HCT116 (cell line): ENCODE measurements at regions not wholly inside any gene's neighbourhood (a gene's known extent, or its start where the extent isn't known, plus 50 kb on each side); places are given as distances from the start of the nearest gene placed in this dataset.

Experiments used
- ATAC-seq: fragments of 200-7000 bp; cut with Tn5 transposase; 2 replicates; pipeline ENCODE4 v1.9.1; 2020; ENCODE audit warnings: mild to moderate bottlenecking, moderate library complexity
- BruUV-seq: library from RNA; stranded (reverse); fragments of 400-500 nt; replicated peaks from 2 replicates; lab custom pipeline; 2021; lab: Mats Ljungman, UMichigan
- CTCF ChIA-PET: fragments of 300-600 bp; sonication (Branson Sonifier 250); formaldehyde crosslinking; loops from one replicate; lab custom pipeline; 2021; ENCODE audit warnings: antibody characterized with exemption; lab: Charles Lee
- POLR2A ChIA-PET: fragments of 300-600, 350-600 bp; sonication (Branson Sonifier 250); formaldehyde crosslinking; loops from one replicate; lab custom pipeline; 2021; ENCODE audit warnings: antibody characterized with exemption; lab: Charles Lee
- RAD21 ChIA-PET, 2 experiments: fragments of 300-600 bp; sonication (Branson Sonifier 250); formaldehyde crosslinking; loops; one replicate each; lab custom pipeline; 2023; ENCODE audit warnings: low total read pairs in 2 of 2; ENCODE audit not compliant: uncharacterized antibody in 2 of 2, unreplicated experiment in 2 of 2, low non-redundant PET in 1 of 2; lab: Charles Lee
- DNase-seq: peaks from one replicate; pipeline ENCODE4 v3.0.0-alpha.2; 2010; ENCODE audit warnings: low read depth, low spot score
- H2AFZ ChIP-seq: fragments of 200-600 bp; shearing (Covaris generic), sonication (generic); 2 replicates; pipeline ENCODE4 v1.6.1; 2017; ENCODE audit warnings: low read depth, mixed run types, mixed read lengths, antibody characterized with exemption, low read length; ENCODE audit not compliant: poor library complexity, severe bottlenecking
- H3K27ac ChIP-seq: 2 replicates; pipeline ENCODE4 v1.5.1; 2012; ENCODE audit warnings: low read depth, low read length
- H3K27me3 ChIP-seq: fragments of 200-600 bp; sonication (generic); 2 replicates; pipeline ENCODE4 v1.6.1; 2016; ENCODE audit warnings: mixed run types, low read length, mixed read lengths; ENCODE audit not compliant: insufficient read depth
- H3K36me3 ChIP-seq, 2 experiments: fragments of 200-500 bp in 1 of 2; fragments of 200-600 bp in 1 of 2; sonication (Bioruptor generic) in 1 of 2; sonication (generic) in 1 of 2; 2 replicates each; pipeline versions ENCODE4 v1.5.1 to v1.6.1; 2014 to 2016; ENCODE audit warnings: low read length in 2 of 2, inconsistent platforms in 1 of 2, mixed read lengths in 1 of 2, mixed run types in 1 of 2; ENCODE audit not compliant: insufficient read depth in 2 of 2, control insufficient read depth in 1 of 2
- H3K4me1 ChIP-seq, 2 experiments: fragments of 200-600 bp in 1 of 2; sonication (generic) in 1 of 2; 2 replicates each; pipeline versions ENCODE4 v1.5.1 to v1.6.1; 2012 to 2017; ENCODE audit warnings: low read length in 2 of 2, inconsistent platforms in 1 of 2, mild to moderate bottlenecking in 1 of 2, mixed read lengths in 1 of 2, mixed run types in 1 of 2, moderate library complexity in 1 of 2; ENCODE audit not compliant: insufficient read depth in 2 of 2, control insufficient read depth in 1 of 2
- H3K4me2 ChIP-seq: fragments of 200-600 bp; sonication (generic); 2 replicates; pipeline ENCODE4 v1.6.1; 2017; ENCODE audit warnings: mixed run types, low read length, mixed read lengths
- H3K4me3 ChIP-seq, 2 experiments: fragments of 200-600 bp in 1 of 2; sonication (generic) in 1 of 2; replicated peaks in 1 of 2; 2 replicates each; pipeline ENCODE4 v1.5.1; 2011 to 2016; ENCODE audit warnings: low read length in 2 of 2, control low read depth in 1 of 2, low read depth in 1 of 2, mild to moderate bottlenecking in 1 of 2, mixed read lengths in 1 of 2, mixed run types in 1 of 2
- H3K79me2 ChIP-seq: fragments of 200-600 bp; sonication (generic); 2 replicates; pipeline ENCODE4 v1.6.1; 2017; ENCODE audit warnings: mild to moderate bottlenecking, mixed run types, low read length, moderate library complexity, mixed read lengths; ENCODE audit not compliant: insufficient read depth
- H3K9ac ChIP-seq: fragments of 200-600 bp; sonication (generic); 2 replicates; pipeline ENCODE4 v1.6.1; 2016; ENCODE audit warnings: low read length, mixed read lengths
- H3K9me2 ChIP-seq: fragments of 200-600 bp; sonication (generic), shearing (Covaris generic); 2 replicates; pipeline ENCODE4 v1.6.1; 2017; ENCODE audit warnings: mixed run types, mild to moderate bottlenecking, moderate library complexity; ENCODE audit not compliant: insufficient read depth
- H3K9me3 ChIP-seq, 2 experiments: fragments of 200-500 bp in 1 of 2; fragments of 200-600 bp in 1 of 2; sonication (Bioruptor generic) in 1 of 2; sonication (generic) in 1 of 2; 2 replicates each; pipeline ENCODE4 v1.6.1; 2014 to 2017; ENCODE audit warnings: low read length in 2 of 2, mixed read lengths in 2 of 2, inconsistent platforms in 1 of 2, low read depth in 1 of 2, mild to moderate bottlenecking in 1 of 2, mixed run types in 1 of 2, moderate library complexity in 1 of 2; ENCODE audit not compliant: control insufficient read depth in 1 of 2, insufficient read depth in 1 of 2
- H4K20me1 ChIP-seq: fragments of 200-600 bp; sonication (generic), shearing (Covaris generic); 2 replicates; pipeline ENCODE4 v1.6.1; 2017; ENCODE audit warnings: mixed run types, mild to moderate bottlenecking, moderate library complexity; ENCODE audit not compliant: insufficient read depth
- CEBPB ChIP-seq: IDR thresholded peaks from 2 replicates; pipeline ENCODE4 v1.6.1; 2012; ENCODE audit warnings: low read depth
- EGR1 ChIP-seq: IDR thresholded peaks from 2 replicates; pipeline ENCODE4 v1.6.1; 2012; ENCODE audit warnings: low read depth
- EZH2 ChIP-seq: fragments of 200-600 bp; sonication (generic); IDR thresholded peaks from 2 replicates; pipeline ENCODE4 v1.6.1; 2017; ENCODE audit warnings: antibody characterized with exemption, mixed run types
- EZH2phosphoT487 ChIP-seq: fragments of 200-600 bp; IDR thresholded peaks from 2 replicates; pipeline ENCODE4 v1.6.1; 2018; ENCODE audit warnings: antibody characterized with exemption, borderline replicate concordance
- FOSL1 ChIP-seq: IDR thresholded peaks from 2 replicates; pipeline ENCODE4 v1.6.1; 2012; ENCODE audit warnings: low read depth
- JUND ChIP-seq: IDR thresholded peaks from 2 replicates; pipeline ENCODE4 v1.6.1; 2012
- MAX ChIP-seq: IDR thresholded peaks from 2 replicates; pipeline ENCODE4 v1.6.1; 2012
- POLR2A ChIP-seq: IDR thresholded peaks from 2 replicates; pipeline ENCODE4 v1.7.0; 2011; ENCODE audit warnings: borderline replicate concordance; ENCODE audit not compliant: insufficient read depth, insufficient read length; ENCODE audit errors: extremely low read depth
- RAD21 ChIP-seq: IDR thresholded peaks from 2 replicates; pipeline ENCODE4 v1.6.1; 2012; ENCODE audit warnings: low read depth, mild to moderate bottlenecking
- REST ChIP-seq: IDR thresholded peaks from 2 replicates; pipeline ENCODE4 v1.6.1; 2012; ENCODE audit warnings: low read depth
- SIN3A ChIP-seq: IDR thresholded peaks from 2 replicates; pipeline ENCODE4 v1.6.1; 2012; ENCODE audit warnings: low read depth
- SP1 ChIP-seq: IDR thresholded peaks from 2 replicates; pipeline ENCODE4 v1.6.1; 2012; ENCODE audit warnings: low read depth
- SRF ChIP-seq: IDR thresholded peaks from 2 replicates; pipeline ENCODE4 v1.6.1; 2012; ENCODE audit warnings: low read depth
- TCF7L2 ChIP-seq: IDR thresholded peaks from 2 replicates; pipeline ENCODE4 v1.7.0; 2011; ENCODE audit warnings: borderline replicate concordance, inconsistent platforms; ENCODE audit not compliant: insufficient read depth, insufficient read length; ENCODE audit errors: extremely low read depth
- YY1 ChIP-seq: IDR thresholded peaks from 2 replicates; pipeline ENCODE4 v1.6.1; 2011; ENCODE audit warnings: low read length, low read depth, moderate library complexity, mild to moderate bottlenecking; ENCODE audit not compliant: insufficient replicate concordance; ENCODE audit errors: extremely low read depth
- ZNF274 ChIP-seq: fragments of 200-500 bp; sonication (Bioruptor generic); IDR thresholded peaks from 2 replicates; pipeline ENCODE4 v1.6.1; 2014; ENCODE audit warnings: mild to moderate bottlenecking, low read depth, low read length, inconsistent platforms
- intact Hi-C: fragments of 100-400 bp; cut with micrococcal nuclease; formaldehyde crosslinking; loops from 2 replicates; pipeline ENCODE4 v1.10.0; 2022
- TF ChIP-seq, protein P1 (sequence below): IDR thresholded peaks from 2 replicates; pipeline ENCODE4 v1.6.1; 2012
- TF ChIP-seq, protein P2 (sequence below): IDR thresholded peaks from 2 replicates; pipeline ENCODE4 v1.6.1; 2011; ENCODE audit warnings: mild to moderate bottlenecking, low read length, moderate library complexity; ENCODE audit not compliant: insufficient replicate concordance; ENCODE audit errors: extremely low read depth

- intact Hi-C loops, result no loop called here
- ChIA-PET RAD21 (no interaction called here), CTCF (no interaction called here), POLR2A (no interaction called here)
- H3K9ac ChIP-seq, result no peak overlapping the region
- peaks cover 14 to 20% of the 10 kb centered on the region in 2 experiments; a peak in 3 of 4 replicates for H3K9me3 ChIP-seq
- DNase-seq (no peak), ATAC-seq (no peak)
- no peaks in the 10 kb centered on the region for H3K79me2 ChIP-seq
- H3K4me2 ChIP-seq, result no peak overlapping the region
- TF ChIP-seq EGR1, result no peak
- TF ChIP-seq CEBPB, result no peak
- TF ChIP-seq RAD21, result no peak
- no peak for TF ChIP-seq JUND
- TF ChIP-seq MAX, result no peak
- no peak for TF ChIP-seq YY1
- no peak for TF ChIP-seq ZNF274
- no peak for TF ChIP-seq POLR2A
- TF ChIP-seq, protein P1, sequence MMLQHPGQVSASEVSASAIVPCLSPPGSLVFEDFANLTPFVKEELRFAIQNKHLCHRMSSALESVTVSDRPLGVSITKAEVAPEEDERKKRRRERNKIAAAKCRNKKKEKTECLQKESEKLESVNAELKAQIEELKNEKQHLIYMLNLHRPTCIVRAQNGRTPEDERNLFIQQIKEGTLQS, result no peak
- TF ChIP-seq REST, result no peak
- TF ChIP-seq, protein P2, sequence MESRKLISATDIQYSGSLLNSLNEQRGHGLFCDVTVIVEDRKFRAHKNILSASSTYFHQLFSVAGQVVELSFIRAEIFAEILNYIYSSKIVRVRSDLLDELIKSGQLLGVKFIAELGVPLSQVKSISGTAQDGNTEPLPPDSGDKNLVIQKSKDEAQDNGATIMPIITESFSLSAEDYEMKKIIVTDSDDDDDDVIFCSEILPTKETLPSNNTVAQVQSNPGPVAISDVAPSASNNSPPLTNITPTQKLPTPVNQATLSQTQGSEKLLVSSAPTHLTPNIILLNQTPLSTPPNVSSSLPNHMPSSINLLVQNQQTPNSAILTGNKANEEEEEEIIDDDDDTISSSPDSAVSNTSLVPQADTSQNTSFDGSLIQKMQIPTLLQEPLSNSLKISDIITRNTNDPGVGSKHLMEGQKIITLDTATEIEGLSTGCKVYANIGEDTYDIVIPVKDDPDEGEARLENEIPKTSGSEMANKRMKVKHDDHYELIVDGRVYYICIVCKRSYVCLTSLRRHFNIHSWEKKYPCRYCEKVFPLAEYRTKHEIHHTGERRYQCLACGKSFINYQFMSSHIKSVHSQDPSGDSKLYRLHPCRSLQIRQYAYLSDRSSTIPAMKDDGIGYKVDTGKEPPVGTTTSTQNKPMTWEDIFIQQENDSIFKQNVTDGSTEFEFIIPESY, result no peak
- no peak for TF ChIP-seq EZH2phosphoT487
- TF ChIP-seq SIN3A, result no peak
- no peak for TF ChIP-seq SRF
- TF ChIP-seq SP1, result no peak
- no peak for TF ChIP-seq FOSL1
- TF ChIP-seq TCF7L2, result no peak
- TF ChIP-seq EZH2, result no peak
- BruUV-seq, result no TSS peak
- no peak overlapping the region for H2AFZ ChIP-seq
- no peak overlapping the region for H3K27ac ChIP-seq
- no peaks in the 10 kb centered on the region for H3K27me3 ChIP-seq
- no peaks in the 10 kb centered on the region; the same call in 1 of the 2 replicates for H4K20me1 ChIP-seq
- no peaks in the 10 kb centered on the region for H3K9me2 ChIP-seq
- H3K36me3 ChIP-seq, result no peaks in the 10 kb centered on the region
- H3K4me3 ChIP-seq, result no peak overlapping the region
- no peaks in the 10 kb centered on the region for H3K4me1 ChIP-seq
These were observed 1599.2 kb downstream of the OLFM4 start for GRCh38 chr13:54627646-54628372.
